Endothelial cell of umbilical vein (primary cell): ENCODE measurements at regions not wholly inside any gene's neighbourhood (a gene's known extent, or its start where the extent isn't known, plus 50 kb on each side); places are given as distances from the start of the nearest gene placed in this dataset.

Experiments
- JUN ChIP-seq: IDR thresholded peaks from 2 replicates; pipeline ENCODE4 v1.6.1; 2011; ENCODE audit warnings: borderline replicate concordance, low read depth; ENCODE audit not compliant: insufficient read length, insufficient read depth
- MYC ChIP-seq: IDR thresholded peaks from one replicate; pipeline ENCODE4 v1.6.1; 2011; ENCODE audit warnings: mild to moderate bottlenecking, low read depth, low read length
- POLR2A ChIP-seq: IDR thresholded peaks from 2 replicates; pipeline ENCODE4 v1.6.1; 2012; ENCODE audit warnings: low read depth, mild to moderate bottlenecking, control low read depth, low read length
- POLR2AphosphoS5 ChIP-seq: IDR thresholded peaks from 2 replicates; pipeline ENCODE4 v1.6.1; 2012; ENCODE audit warnings: low read depth, mild to moderate bottlenecking, control low read depth, low read length, moderate library complexity; ENCODE audit not compliant: insufficient read depth
- TF ChIP-seq, protein P1 (sequence below), 2 donors: IDR thresholded peaks; 1 replicate in 1 of 2; 2 replicates in 1 of 2; pipeline ENCODE4 v1.5.1; 2011; ENCODE audit warnings: low read length in 2 of 2, mild to moderate bottlenecking in 2 of 2, moderate library complexity in 2 of 2, control low read depth in 1 of 2, inconsistent platforms in 1 of 2, low read depth in 1 of 2; ENCODE audit not compliant: insufficient read depth in 1 of 2; ENCODE audit errors: extremely low read depth in 1 of 2
- TF ChIP-seq, protein P2 (sequence below): IDR thresholded peaks from 2 replicates; pipeline ENCODE4 v1.6.1; 2011; ENCODE audit not compliant: insufficient read depth, insufficient read length

DNA sequence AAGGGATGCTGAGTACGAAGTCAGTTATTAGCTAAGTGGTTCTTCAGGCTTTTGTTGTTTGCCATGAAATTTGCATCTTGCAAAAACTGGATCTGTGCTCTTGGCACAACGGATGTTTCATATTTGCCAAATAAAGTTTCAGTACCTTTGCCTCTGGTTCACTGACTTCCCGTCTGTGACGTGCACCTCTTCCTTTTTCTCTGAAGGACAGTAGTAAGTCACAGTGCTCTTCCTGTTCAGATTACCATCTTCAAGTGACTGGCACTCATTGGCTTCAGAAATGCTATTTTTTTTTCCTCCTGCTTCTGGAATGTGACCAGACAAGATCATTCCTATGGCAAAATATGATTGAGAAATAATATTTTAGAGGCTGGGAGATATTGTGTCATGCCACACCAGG is 75.9 kb upstream of the GREM2 start:
- TF ChIP-seq, protein P1, sequence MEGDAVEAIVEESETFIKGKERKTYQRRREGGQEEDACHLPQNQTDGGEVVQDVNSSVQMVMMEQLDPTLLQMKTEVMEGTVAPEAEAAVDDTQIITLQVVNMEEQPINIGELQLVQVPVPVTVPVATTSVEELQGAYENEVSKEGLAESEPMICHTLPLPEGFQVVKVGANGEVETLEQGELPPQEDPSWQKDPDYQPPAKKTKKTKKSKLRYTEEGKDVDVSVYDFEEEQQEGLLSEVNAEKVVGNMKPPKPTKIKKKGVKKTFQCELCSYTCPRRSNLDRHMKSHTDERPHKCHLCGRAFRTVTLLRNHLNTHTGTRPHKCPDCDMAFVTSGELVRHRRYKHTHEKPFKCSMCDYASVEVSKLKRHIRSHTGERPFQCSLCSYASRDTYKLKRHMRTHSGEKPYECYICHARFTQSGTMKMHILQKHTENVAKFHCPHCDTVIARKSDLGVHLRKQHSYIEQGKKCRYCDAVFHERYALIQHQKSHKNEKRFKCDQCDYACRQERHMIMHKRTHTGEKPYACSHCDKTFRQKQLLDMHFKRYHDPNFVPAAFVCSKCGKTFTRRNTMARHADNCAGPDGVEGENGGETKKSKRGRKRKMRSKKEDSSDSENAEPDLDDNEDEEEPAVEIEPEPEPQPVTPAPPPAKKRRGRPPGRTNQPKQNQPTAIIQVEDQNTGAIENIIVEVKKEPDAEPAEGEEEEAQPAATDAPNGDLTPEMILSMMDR (IDR thresholded peaks at IDR 0.05; ENCODE audit: extremely low read depth in 1 of 2, insufficient read depth in 1 of 2, low read depth in 1 of 2, low read length in 2 of 2) = no peak
- TF ChIP-seq POLR2A (no peak), JUN (no peak), MYC (no peak), POLR2AphosphoS5 (no peak)
- TF ChIP-seq, protein P2, sequence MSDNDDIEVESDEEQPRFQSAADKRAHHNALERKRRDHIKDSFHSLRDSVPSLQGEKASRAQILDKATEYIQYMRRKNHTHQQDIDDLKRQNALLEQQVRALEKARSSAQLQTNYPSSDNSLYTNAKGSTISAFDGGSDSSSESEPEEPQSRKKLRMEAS = no peak
